HEK293 (cell line): ENCODE measurements at regions not wholly inside any gene's neighbourhood (a gene's known extent, or its start where the extent isn't known, plus 50 kb on each side); places are given as distances from the start of the nearest gene placed in this dataset.

Experiments used
- CTCF ChIA-PET: fragments of 350-600 bp; formaldehyde crosslinking; extraction: SDS; loops from one replicate; lab custom pipeline; 2021; ENCODE audit warnings: antibody characterized with exemption; lab: Yijun Ruan, JAX
- POLR2A ChIA-PET: fragments of 300-600 bp; formaldehyde crosslinking; extraction: SDS; loops from one replicate; lab custom pipeline; 2020; ENCODE audit warnings: antibody characterized with exemption, inconsistent platforms; lab: Yijun Ruan, JAX
- H3K27ac ChIP-seq: fragments of 200-500 bp; sonication (Bioruptor generic); 2 replicates; pipeline ENCODE4 v1.5.1; 2014; ENCODE audit warnings: low read depth, low read length, control low read depth, inconsistent platforms; ENCODE audit errors: extremely low read depth
- H3K36me3 ChIP-seq, 2 experiments: fragments of 200-500 bp in 1 of 2; sonication (Bioruptor generic) in 1 of 2; 1 replicate in 1 of 2; 2 replicates in 1 of 2; pipeline ENCODE4 v1.5.1; 2014 to 2017; ENCODE audit warnings: inconsistent platforms in 2 of 2, low read length in 2 of 2; ENCODE audit not compliant: control insufficient read depth in 2 of 2, insufficient read depth in 1 of 2
- H3K4me1 ChIP-seq: fragments of 200-500 bp; sonication (Bioruptor generic); 2 replicates; pipeline ENCODE4 v1.5.1; 2014; ENCODE audit warnings: mild to moderate bottlenecking, low read length, inconsistent platforms; ENCODE audit not compliant: control insufficient read depth, insufficient read depth
- H3K4me3 ChIP-seq: 2 replicates; pipeline ENCODE4 v1.5.1; 2011; ENCODE audit warnings: low read depth, mild to moderate bottlenecking, control low read depth, low read length, moderate library complexity
- H3K9me3 ChIP-seq: fragments of 200-500 bp; sonication (Bioruptor generic); 2 replicates; pipeline ENCODE4 v1.5.1; 2014; ENCODE audit warnings: low read depth, low read length, inconsistent platforms; ENCODE audit not compliant: control insufficient read depth, insufficient read depth
- HOXA7 ChIP-seq: sonication (generic); formaldehyde crosslinking; IDR thresholded peaks from 2 replicates; pipeline ENCODE4 v1.8.1; 2022; ENCODE audit warnings: missing genetic modification reagents, borderline replicate concordance
- MEIS1 ChIP-seq: sonication (generic); formaldehyde crosslinking; IDR thresholded peaks from 2 replicates; pipeline ENCODE4 v1.8.1; 2022; ENCODE audit warnings: missing genetic modification reagents, mild to moderate bottlenecking, borderline replicate concordance
- SCRT2 ChIP-seq: fragments of 450-650 bp; formaldehyde crosslinking; IDR thresholded peaks from 2 replicates; pipeline ENCODE4 v1.5.1; 2016; ENCODE audit warnings: missing biosample characterization, missing genetic modification characterization
- TCF7L2 ChIP-seq: IDR thresholded peaks from 2 replicates; pipeline ENCODE4 v1.6.1; 2011; ENCODE audit warnings: low read depth, mild to moderate bottlenecking, inconsistent platforms, low read length, moderate library complexity, borderline replicate concordance
- ZIC2 ChIP-seq: fragments of 450-650 bp; formaldehyde crosslinking; IDR thresholded peaks from 2 replicates; pipeline ENCODE4 v1.5.1; 2016; ENCODE audit warnings: missing biosample characterization, missing genetic modification characterization
- ZNF146 ChIP-seq: fragments of 450-650 bp; formaldehyde crosslinking; IDR thresholded peaks from 2 replicates; pipeline ENCODE4 v1.5.1; 2016; ENCODE audit warnings: missing biosample characterization, missing genetic modification characterization
- ZNF148 ChIP-seq: fragments of 450-650 bp; formaldehyde crosslinking; IDR thresholded peaks from 2 replicates; pipeline ENCODE4 v1.5.0; 2017; ENCODE audit warnings: missing biosample characterization, missing genetic modification characterization, borderline replicate concordance
- ZNF324 ChIP-seq: fragments of 450-650 bp; formaldehyde crosslinking; IDR thresholded peaks from 2 replicates; pipeline ENCODE4 v1.5.1; 2016; ENCODE audit warnings: missing biosample characterization, missing genetic modification characterization
- ZNF514 ChIP-seq: fragments of 450-650 bp; formaldehyde crosslinking; IDR thresholded peaks from 2 replicates; pipeline ENCODE4 v1.5.1; 2016; ENCODE audit warnings: missing biosample characterization, missing genetic modification characterization
- ZNF549 ChIP-seq: fragments of 450-650 bp; IDR thresholded peaks from 2 replicates; pipeline ENCODE4 v1.5.1; 2018; ENCODE audit warnings: missing biosample characterization, missing genetic modification characterization, mild to moderate bottlenecking, inconsistent platforms, moderate library complexity
- ZNF624 ChIP-seq: fragments of 450-650 bp; formaldehyde crosslinking; IDR thresholded peaks from 2 replicates; pipeline ENCODE4 v1.5.1; 2017; ENCODE audit warnings: missing biosample characterization, missing genetic modification characterization
- ZNF645 ChIP-seq: fragments of 450-650 bp; formaldehyde crosslinking; IDR thresholded peaks from 2 replicates; pipeline ENCODE4; 2016; ENCODE audit warnings: missing biosample characterization, missing genetic modification characterization
- ZNF660 ChIP-seq: fragments of 450-650 bp; IDR thresholded peaks from 2 replicates; pipeline ENCODE4 v1.5.1; 2018; ENCODE audit warnings: missing biosample characterization, mild to moderate bottlenecking, missing genetic modification characterization
- TF ChIP-seq, protein P1 (sequence below): IDR thresholded peaks from 2 replicates; pipeline ENCODE4 v1.6.1; 2011; ENCODE audit warnings: mild to moderate bottlenecking, low read depth, low read length, borderline replicate concordance
- TF ChIP-seq, protein P2 (sequence below): fragments of 450-650 bp; formaldehyde crosslinking; IDR thresholded peaks from 2 replicates; pipeline ENCODE4 v1.5.1; 2016; ENCODE audit warnings: missing biosample characterization, missing genetic modification characterization

DNA sequence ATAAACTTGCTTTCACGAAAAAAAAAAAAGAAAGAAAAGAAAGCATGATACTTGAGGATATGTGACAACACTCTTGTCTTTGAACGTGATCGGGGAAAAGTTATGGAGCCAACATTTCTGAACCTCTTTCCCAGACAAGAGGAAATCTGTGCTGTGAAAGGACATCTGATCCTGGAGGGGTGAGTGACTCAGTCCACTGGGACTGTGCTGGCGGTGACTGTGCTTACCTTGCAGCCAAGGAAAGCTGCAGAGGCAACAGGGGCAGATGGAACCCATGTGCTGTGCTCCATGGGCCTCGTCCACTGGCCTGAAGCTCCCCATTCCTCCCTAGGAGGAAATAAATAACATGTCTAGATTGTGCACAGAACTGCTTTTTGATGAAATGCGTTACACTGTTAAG lies 116.5 kb upstream of the RAB11FIP2 start:
- H3K9me3 ChIP-seq, result no peaks in the 10 kb centered on the region
- TF ChIP-seq ZNF148 (tag by site-specific recombination) (no peak), ZIC2 (tag by site-specific recombination) (no peak), ZNF645 (no peak), ZNF514 (tag by site-specific recombination) (no peak), TCF7L2 (no peak), HOXA7 (CRISPR knock-in tag) (no peak), ZNF324 (no peak)
- TF ChIP-seq, all 188 proteins: peak for 0
- Histone ChIP-seq H3K4me1 (no peaks in the 10 kb centered on the region), H3K36me3 (no peaks in the 10 kb centered on the region), H3K27ac (no peak overlapping the region), H3K4me3 (no peak overlapping the region)
- POLR2A ChIA-PET, result no interaction called here
- CTCF ChIA-PET, result interaction anchor here (0.6 kb wide), 1 partner anchor 18 kb away, joined by 4 read pairs; no protein-coding TSS in a partner anchor

DNA sequence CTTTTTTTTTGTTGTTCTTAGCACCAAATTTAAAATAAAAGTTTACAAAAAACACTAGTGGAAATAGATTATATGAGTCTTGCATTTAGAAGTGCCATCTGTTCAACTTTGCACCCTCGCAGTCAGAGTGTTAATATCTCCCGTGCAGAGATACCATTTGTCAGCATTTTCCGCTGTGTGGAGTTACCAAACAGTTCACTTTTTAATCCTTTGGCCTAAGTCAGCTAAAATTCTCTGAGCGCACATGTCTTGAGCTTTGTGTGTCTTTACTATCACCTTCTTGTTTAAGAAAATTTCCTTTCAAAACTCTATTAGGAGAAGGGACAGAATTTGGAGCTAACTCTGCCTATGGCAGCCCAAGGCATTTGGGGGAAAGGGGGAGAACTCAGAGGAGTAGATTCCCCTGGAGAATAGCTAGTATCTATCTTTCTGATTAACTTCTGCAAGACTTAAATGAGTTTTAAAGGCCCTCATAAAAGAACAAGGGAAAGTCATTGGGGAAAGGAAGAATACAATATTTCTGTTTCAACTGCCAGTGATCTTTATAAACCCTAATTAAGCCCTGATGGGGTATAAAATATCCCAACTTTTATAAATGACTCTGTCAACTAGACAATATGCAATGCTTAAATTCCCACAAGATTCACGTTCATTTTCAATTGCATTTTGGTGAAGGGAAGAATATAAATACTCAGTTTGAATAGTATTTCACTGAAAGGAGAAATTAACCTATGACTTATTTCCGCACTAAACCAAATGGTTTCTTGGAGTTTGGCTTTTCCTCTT lies 114.9 kb upstream of the RAB11FIP2 start:
- H3K27ac ChIP-seq, result no peak overlapping the region
- POLR2A ChIA-PET, result no interaction called here
- no peaks in the 10 kb centered on the region for H3K36me3 ChIP-seq
- no peaks in the 10 kb centered on the region for H3K4me1 ChIP-seq
- CTCF ChIA-PET, result interaction anchor here (0.6 kb wide), 1 partner anchor 407 kb away, joined by 9 read pairs; no protein-coding TSS in a partner anchor
- TF ChIP-seq MEIS1 (CRISPR knock-in tag) (no peak), ZNF660 (no peak)
- TF ChIP-seq, protein P1, sequence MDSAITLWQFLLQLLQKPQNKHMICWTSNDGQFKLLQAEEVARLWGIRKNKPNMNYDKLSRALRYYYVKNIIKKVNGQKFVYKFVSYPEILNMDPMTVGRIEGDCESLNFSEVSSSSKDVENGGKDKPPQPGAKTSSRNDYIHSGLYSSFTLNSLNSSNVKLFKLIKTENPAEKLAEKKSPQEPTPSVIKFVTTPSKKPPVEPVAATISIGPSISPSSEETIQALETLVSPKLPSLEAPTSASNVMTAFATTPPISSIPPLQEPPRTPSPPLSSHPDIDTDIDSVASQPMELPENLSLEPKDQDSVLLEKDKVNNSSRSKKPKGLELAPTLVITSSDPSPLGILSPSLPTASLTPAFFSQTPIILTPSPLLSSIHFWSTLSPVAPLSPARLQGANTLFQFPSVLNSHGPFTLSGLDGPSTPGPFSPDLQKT, result no peak
- TF ChIP-seq, protein P2, sequence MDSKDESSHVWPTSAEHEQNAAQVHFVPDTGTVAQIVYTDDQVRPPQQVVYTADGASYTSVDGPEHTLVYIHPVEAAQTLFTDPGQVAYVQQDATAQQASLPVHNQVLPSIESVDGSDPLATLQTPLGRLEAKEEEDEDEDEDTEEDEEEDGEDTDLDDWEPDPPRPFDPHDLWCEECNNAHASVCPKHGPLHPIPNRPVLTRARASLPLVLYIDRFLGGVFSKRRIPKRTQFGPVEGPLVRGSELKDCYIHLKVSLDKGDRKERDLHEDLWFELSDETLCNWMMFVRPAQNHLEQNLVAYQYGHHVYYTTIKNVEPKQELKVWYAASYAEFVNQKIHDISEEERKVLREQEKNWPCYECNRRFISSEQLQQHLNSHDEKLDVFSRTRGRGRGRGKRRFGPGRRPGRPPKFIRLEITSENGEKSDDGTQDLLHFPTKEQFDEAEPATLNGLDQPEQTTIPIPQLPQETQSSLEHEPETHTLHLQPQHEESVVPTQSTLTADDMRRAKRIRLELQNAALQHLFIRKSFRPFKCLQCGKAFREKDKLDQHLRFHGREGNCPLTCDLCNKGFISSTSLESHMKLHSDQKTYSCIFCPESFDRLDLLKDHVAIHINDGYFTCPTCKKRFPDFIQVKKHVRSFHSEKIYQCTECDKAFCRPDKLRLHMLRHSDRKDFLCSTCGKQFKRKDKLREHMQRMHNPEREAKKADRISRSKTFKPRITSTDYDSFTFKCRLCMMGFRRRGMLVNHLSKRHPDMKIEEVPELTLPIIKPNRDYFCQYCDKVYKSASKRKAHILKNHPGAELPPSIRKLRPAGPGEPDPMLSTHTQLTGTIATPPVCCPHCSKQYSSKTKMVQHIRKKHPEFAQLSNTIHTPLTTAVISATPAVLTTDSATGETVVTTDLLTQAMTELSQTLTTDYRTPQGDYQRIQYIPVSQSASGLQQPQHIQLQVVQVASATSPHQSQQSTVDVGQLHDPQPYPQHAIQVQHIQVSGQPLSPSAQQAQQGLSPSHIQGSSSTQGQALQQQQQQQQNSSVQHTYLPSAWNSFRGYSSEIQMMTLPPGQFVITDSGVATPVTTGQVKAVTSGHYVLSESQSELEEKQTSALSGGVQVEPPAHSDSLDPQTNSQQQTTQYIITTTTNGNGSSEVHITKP (tag by site-specific recombination), result no peak
- no peaks in the 10 kb centered on the region for H3K9me3 ChIP-seq
- no peak overlapping the region for H3K4me3 ChIP-seq

- no peak for TF ChIP-seq ZNF624
- TF ChIP-seq SCRT2 (tag by site-specific recombination), result peak; percentile 46
- no peak for TF ChIP-seq ZNF549 (tag by site-specific recombination)
- no peak for TF ChIP-seq ZNF146 (tag by site-specific recombination)
These were observed 106.5 kb upstream of the RAB11FIP2 start for GRCh38 chr10:118153287-118153686.

More at GRCh38 chr10:118153287-118153686, 106.5 kb upstream of the RAB11FIP2 start:
- ChIA-PET CTCF (no interaction called here), POLR2A (no interaction called here)
- no peak overlapping the region for H3K4me3 ChIP-seq
- no peak overlapping the region for H3K27ac ChIP-seq
- no peaks in the 10 kb centered on the region for H3K4me1 ChIP-seq
- no peaks in the 10 kb centered on the region for H3K36me3 ChIP-seq
- H3K9me3 ChIP-seq, result no peaks in the 10 kb centered on the region
